ENCODE measurements at regions not wholly inside any gene's neighbourhood (a gene's known extent, or its start where the extent isn't known, plus 50 kb on each side); places are given as distances from the start of the nearest gene placed in this dataset.
"Not testable (repeated sequence)": the region's sequence is repeated elsewhere in the genome, so short reads cannot be mapped to it uniquely, and the experiment has no call there.

DNA sequence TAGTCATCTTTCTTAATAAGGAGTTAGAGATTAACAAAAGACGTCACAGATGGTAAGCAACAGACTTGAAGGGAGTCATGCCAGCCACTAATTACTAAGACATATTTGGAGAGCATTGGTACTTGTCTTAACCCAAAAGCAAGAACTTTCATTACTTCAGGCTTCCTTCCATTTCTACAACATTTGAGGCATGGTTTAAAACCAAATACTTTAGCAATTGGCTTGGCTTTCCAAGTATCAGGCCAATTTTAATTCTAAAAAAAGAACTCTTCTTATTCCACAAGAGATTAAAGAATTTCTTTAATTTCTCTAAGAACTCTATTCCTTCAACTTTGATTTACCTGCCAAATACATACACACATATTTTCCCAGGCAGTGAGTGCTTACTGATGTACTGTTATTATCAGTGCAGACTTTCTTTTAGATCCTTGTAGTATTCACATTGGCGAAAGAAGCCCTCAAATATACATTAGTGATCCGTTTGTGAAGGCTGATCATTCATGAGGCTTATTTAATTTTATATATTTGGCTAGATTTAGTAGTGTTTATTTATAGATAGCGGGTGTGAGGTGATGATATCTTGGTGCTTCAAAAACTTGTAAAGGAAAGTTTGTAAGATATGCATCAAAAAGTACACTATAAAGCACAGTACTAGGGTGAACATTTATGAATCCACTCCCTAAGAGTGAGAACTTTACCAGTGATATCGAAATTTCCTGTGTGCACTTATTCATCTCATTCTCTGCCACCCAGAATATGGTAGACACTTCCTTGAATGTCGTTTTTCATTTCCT is 229.2 kb downstream of the MFSD1 start:
- TF ChIP-seq, protein P1, sequence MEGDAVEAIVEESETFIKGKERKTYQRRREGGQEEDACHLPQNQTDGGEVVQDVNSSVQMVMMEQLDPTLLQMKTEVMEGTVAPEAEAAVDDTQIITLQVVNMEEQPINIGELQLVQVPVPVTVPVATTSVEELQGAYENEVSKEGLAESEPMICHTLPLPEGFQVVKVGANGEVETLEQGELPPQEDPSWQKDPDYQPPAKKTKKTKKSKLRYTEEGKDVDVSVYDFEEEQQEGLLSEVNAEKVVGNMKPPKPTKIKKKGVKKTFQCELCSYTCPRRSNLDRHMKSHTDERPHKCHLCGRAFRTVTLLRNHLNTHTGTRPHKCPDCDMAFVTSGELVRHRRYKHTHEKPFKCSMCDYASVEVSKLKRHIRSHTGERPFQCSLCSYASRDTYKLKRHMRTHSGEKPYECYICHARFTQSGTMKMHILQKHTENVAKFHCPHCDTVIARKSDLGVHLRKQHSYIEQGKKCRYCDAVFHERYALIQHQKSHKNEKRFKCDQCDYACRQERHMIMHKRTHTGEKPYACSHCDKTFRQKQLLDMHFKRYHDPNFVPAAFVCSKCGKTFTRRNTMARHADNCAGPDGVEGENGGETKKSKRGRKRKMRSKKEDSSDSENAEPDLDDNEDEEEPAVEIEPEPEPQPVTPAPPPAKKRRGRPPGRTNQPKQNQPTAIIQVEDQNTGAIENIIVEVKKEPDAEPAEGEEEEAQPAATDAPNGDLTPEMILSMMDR (conservative IDR thresholded peaks at IDR 0.05; ENCODE audit: low read depth, low read length): no peak
- no peak for DNase-seq (ENCODE audit: low read depth)
- no peak overlapping the region for H3K4me3 ChIP-seq (ENCODE audit: low read length)

DNA sequence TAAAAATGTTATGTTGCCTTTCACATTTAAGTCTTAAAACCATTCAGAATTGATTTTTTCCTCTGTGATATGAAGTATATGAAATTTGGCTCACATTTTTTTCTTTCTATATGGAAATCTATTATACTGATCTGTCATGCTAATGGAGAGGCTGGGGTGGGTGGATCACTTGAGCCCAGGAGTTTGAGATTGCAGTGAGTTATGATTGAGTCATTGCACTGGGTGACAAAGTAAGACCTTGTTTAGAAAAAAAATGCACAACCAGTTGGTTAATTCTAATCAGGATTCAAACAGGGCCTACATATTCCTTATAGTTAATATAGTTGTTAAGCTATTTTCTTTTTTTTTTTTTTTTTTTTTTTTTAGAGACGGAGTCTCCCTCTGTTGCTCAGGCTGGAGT is 230.5 kb downstream of the MFSD1 start:
- no peak for DNase-seq (ENCODE audit: low read depth)
- TF ChIP-seq, protein P1 (conservative IDR thresholded peaks at IDR 0.05; ENCODE audit: low read depth, low read length): no peak
- H3K4me3 ChIP-seq (ENCODE audit: low read length): no peak overlapping the region

DNA sequence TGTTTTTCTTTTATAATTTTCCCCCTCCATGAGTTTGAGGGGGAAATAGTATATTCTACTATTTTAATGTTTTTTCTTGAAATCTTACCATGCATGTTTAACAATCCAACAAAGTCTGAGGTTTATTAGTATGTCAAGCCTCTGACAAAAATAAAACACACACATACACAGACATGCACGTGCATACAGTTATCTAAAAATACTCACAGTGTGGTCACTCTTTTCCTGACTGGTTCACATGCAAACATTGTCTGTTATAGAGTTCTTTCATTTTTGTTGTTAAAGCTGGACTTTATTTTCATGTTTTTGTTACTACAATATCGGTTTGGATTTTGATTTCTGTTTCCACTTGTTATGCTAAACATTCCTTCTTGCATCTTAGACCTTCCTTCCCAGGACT is 236.6 kb downstream of the MFSD1 start:
- no peak for DNase-seq (ENCODE audit: low read depth)
- H3K4me3 ChIP-seq (ENCODE audit: low read length): no peak overlapping the region
- TF ChIP-seq, protein P1 (conservative IDR thresholded peaks at IDR 0.05; ENCODE audit: low read depth, low read length): no peak

DNA sequence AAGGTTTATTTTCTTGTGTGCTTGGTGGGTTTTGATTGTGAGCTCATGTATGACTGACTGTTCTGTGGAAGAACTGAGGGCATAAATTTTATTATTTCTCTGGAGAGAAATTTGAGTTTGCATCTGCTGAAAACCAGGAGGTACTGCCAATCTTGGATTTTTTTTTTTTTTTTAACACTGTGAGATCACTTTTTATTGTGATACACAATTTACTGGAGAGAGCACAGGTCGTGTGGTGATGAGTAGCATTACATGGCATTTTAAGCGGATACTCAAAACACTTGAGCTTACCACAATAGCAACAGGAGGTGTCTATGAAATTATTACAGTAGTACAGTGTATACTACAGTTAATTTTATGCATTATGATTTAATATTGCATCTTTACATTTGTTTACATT is 237.4 kb downstream of the MFSD1 start:
- DNase-seq (ENCODE audit: low read depth): no peak
- TF ChIP-seq, protein P1 (conservative IDR thresholded peaks at IDR 0.05; ENCODE audit: low read depth, low read length): no peak
- no peak overlapping the region for H3K4me3 ChIP-seq (ENCODE audit: low read length)

DNA sequence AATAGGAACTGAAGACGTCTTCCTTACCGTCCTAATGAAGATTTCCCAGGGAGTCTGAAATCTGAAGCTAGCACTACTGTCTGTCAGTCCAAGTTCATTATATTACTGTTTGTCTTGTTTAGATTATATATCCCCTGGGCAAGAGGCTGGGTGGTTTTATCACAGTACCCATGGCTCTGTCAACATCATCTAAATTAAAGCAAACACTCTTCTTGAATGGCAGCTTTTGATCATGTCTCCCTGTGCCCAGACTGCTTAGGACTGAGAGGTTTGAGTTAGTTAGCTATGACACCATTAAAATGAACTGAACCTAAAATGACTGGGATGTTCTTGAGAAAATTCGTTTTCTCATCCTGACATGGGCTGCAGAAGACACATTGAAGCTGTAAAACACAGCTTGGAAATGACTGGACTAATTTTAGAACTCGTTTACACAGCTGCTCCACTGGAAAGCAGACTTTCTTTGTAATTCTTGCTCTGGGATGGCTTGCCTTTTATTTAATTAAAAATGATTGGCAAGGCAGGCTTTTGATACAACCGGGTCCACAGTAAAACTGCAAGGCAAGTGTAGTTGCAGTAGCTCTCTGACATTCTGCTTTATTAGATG is 243.5 kb downstream of the MFSD1 start:
- H3K4me3 ChIP-seq (ENCODE audit: low read length): no peak overlapping the region
- DNase-seq (ENCODE audit: low read depth): no peak
- TF ChIP-seq, protein P1 (conservative IDR thresholded peaks at IDR 0.05; ENCODE audit: low read depth, low read length): no peak

DNA sequence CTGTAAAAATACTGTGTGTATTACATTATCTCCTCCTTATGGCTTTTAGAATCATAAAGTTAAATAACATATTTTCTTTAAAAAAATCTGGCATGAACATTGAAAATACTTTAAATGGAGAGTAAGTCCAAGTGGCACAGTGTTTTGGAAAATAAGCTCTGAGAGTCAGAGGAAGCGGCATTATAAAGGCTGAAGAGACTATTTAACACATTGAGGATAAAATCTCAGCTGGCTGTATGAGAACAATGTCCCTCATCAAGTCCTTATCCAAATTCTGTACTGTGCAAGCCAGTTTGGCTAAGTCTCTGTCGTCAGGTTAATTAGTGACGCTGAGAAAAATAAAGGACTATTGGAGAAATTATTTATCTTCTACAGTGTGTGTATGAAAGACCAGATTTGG is 245.5 kb downstream of the MFSD1 start:
- TF ChIP-seq, protein P1 (conservative IDR thresholded peaks at IDR 0.05; ENCODE audit: low read depth, low read length): no peak
- DNase-seq (ENCODE audit: low read depth): no peak
- H3K4me3 ChIP-seq (ENCODE audit: low read length): no peak overlapping the region

DNA sequence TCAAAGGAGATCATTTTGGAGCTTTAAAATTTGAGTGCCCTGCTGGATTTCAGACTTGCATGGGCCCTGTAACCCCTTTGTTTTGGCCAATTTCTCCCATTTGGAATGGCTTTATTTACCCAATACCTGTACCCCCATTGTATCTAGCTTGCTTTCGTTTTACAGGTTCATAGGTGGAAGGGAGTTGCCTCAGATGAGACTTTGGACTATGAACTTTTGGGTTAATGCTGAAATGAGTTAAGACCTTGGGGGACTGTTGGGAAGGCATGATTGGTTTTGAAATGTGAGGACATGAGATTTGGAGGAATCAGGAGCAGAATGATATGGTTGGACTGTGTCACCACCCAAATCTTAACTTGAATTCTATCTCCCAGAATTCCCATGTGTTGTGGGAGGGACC is 250.6 kb downstream of the MFSD1 start:
- DNase-seq (ENCODE audit: low read depth); H3K4me3 ChIP-seq (ENCODE audit: low read length): not testable (repeated sequence)
